Fibroblast of lung (primary cell): ENCODE measurements at regions not wholly inside any gene's neighbourhood (a gene's known extent, or its start where the extent isn't known, plus 50 kb on each side); places are given as distances from the start of the nearest gene placed in this dataset.

Experiments used
- DNase-seq, 2 donors: peaks; one replicate each; pipeline versions ENCODE4 v3.0.0 to v3.0.0-alpha.2; 2010; ENCODE audit warnings: low read depth in 2 of 2
- H2AFZ ChIP-seq: 2 replicates; pipeline ENCODE4 v1.5.1; 2012; ENCODE audit warnings: low read length, control low read depth, inconsistent platforms
- H3K27ac ChIP-seq: 2 replicates; pipeline ENCODE4 v1.5.1; 2011; ENCODE audit warnings: low read length, control low read depth; ENCODE audit not compliant: insufficient read depth
- H3K27me3 ChIP-seq: 2 replicates; pipeline ENCODE4 v1.5.1; 2011; ENCODE audit warnings: mild to moderate bottlenecking, low read length; ENCODE audit not compliant: control insufficient read depth, insufficient read depth
- H3K36me3 ChIP-seq: 2 replicates; pipeline ENCODE4 v1.5.1; 2011; ENCODE audit warnings: low read length; ENCODE audit not compliant: control insufficient read depth, insufficient read depth
- H3K4me1 ChIP-seq: 2 replicates; pipeline ENCODE4 v1.5.1; 2011; ENCODE audit warnings: low read length; ENCODE audit not compliant: control insufficient read depth, insufficient read depth; ENCODE audit errors: extremely low read depth
- H3K4me2 ChIP-seq: 2 replicates; pipeline ENCODE4 v1.5.1; 2011; ENCODE audit warnings: low read length, control low read depth; ENCODE audit not compliant: insufficient read depth; ENCODE audit errors: extremely low read depth
- H3K4me3 ChIP-seq, 4 experiments: fragments of 200-600 bp in 1 of 4; sonication (generic) in 1 of 4; replicated peaks in 1 of 4; 2 replicates each; pipeline ENCODE4 v1.5.1; 2011 to 2016; ENCODE audit warnings: low read length in 4 of 4, low read depth in 3 of 4, mild to moderate bottlenecking in 3 of 4, control low read depth in 2 of 4, inconsistent platforms in 1 of 4, mixed read lengths in 1 of 4; ENCODE audit not compliant: insufficient read depth in 1 of 4; ENCODE audit errors: control extremely low read depth in 1 of 4
- H3K79me2 ChIP-seq: 2 replicates; pipeline ENCODE4 v1.5.1; 2012; ENCODE audit warnings: mild to moderate bottlenecking, low read length, inconsistent platforms; ENCODE audit not compliant: control insufficient read depth, insufficient read depth
- H3K9ac ChIP-seq: 2 replicates; pipeline ENCODE4 v1.5.1; 2011; ENCODE audit warnings: mild to moderate bottlenecking, low read length, control low read depth; ENCODE audit not compliant: insufficient read depth
- H3K9me3 ChIP-seq: 2 replicates; pipeline ENCODE4 v1.5.1; 2012; ENCODE audit warnings: low read depth, low read length; ENCODE audit not compliant: control insufficient read depth, insufficient read depth
- H4K20me1 ChIP-seq: 2 replicates; pipeline ENCODE4 v1.5.1; 2011; ENCODE audit warnings: low read length; ENCODE audit not compliant: control insufficient read depth, insufficient read depth; ENCODE audit errors: extremely low read depth
- EZH2 ChIP-seq: IDR thresholded peaks from 2 replicates; pipeline ENCODE4 v1.5.1; 2012; ENCODE audit warnings: low read length, control low read depth, mild to moderate bottlenecking; ENCODE audit errors: missing control alignments
- TF ChIP-seq, protein P1 (sequence below), 2 donors: IDR thresholded peaks in 1 of 2; conservative IDR thresholded peaks in 1 of 2; 1 replicate in 1 of 2; 2 replicates in 1 of 2; pipeline ENCODE4 v1.5.1; 2011 to 2012; ENCODE audit warnings: low read length in 2 of 2, control low read depth in 1 of 2, inconsistent platforms in 1 of 2, low read depth in 1 of 2, mild to moderate bottlenecking in 1 of 2

- Histone ChIP-seq H3K4me3 (no peak overlapping the region), H3K4me1 (no peaks in the 10 kb centered on the region), H4K20me1 (no peaks in the 10 kb centered on the region), H3K27me3 (no peaks in the 10 kb centered on the region), H3K4me2 (no peak overlapping the region), H3K27ac (no peak overlapping the region), H3K9me3 (no peaks in the 10 kb centered on the region), H3K79me2 (no peaks in the 10 kb centered on the region), H3K36me3 (no peaks in the 10 kb centered on the region), H2AFZ (no peak overlapping the region), H3K9ac (no peak overlapping the region)
- DNase-seq, result no peak
- TF ChIP-seq, protein P1, sequence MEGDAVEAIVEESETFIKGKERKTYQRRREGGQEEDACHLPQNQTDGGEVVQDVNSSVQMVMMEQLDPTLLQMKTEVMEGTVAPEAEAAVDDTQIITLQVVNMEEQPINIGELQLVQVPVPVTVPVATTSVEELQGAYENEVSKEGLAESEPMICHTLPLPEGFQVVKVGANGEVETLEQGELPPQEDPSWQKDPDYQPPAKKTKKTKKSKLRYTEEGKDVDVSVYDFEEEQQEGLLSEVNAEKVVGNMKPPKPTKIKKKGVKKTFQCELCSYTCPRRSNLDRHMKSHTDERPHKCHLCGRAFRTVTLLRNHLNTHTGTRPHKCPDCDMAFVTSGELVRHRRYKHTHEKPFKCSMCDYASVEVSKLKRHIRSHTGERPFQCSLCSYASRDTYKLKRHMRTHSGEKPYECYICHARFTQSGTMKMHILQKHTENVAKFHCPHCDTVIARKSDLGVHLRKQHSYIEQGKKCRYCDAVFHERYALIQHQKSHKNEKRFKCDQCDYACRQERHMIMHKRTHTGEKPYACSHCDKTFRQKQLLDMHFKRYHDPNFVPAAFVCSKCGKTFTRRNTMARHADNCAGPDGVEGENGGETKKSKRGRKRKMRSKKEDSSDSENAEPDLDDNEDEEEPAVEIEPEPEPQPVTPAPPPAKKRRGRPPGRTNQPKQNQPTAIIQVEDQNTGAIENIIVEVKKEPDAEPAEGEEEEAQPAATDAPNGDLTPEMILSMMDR (conservative IDR thresholded peaks at IDR 0.05 in 1 of 2, IDR thresholded peaks at IDR 0.05 in 1 of 2; ENCODE audit: low read depth in 1 of 2, low read length in 2 of 2), result no peak
- TF ChIP-seq EZH2, result no peak
Measured at GRCh38 chr1:30173560-30173959, 549.8 kb downstream of the MATN1 start.

DNA sequence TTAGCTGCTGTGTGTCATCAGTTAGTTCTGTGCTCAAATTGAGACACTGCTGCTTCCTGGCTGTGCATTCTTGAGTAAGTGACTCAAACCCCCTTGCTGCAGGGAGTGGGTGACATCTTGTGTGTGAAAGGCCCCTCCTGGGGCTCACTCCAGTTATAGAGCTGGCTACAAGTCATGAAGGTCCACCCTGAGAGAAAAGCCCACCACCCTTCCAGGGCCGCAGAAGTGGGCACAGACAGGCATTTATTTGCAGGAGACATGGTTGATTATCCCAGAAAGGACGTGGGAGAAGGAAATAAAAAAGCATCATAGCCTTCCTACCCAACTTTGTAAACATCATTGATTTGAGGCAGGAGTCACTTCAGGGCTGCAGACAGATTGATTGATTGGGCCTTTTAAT is 550.6 kb downstream of the MATN1 start:
- no peak for DNase-seq
- TF ChIP-seq EZH2, result no peak
- TF ChIP-seq, protein P1 (conservative IDR thresholded peaks at IDR 0.05 in 1 of 2, IDR thresholded peaks at IDR 0.05 in 1 of 2; ENCODE audit: low read depth in 1 of 2, low read length in 2 of 2), result no peak
- Histone ChIP-seq H3K27ac (no peak overlapping the region), H3K4me1 (no peaks in the 10 kb centered on the region), H3K4me2 (no peak overlapping the region), H4K20me1 (no peaks in the 10 kb centered on the region), H3K9ac (no peak overlapping the region), H3K79me2 (no peaks in the 10 kb centered on the region), H3K9me3 (no peaks in the 10 kb centered on the region), H3K4me3 (no peak overlapping the region), H3K27me3 (no peaks in the 10 kb centered on the region), H2AFZ (no peak overlapping the region), H3K36me3 (no peaks in the 10 kb centered on the region)

DNA sequence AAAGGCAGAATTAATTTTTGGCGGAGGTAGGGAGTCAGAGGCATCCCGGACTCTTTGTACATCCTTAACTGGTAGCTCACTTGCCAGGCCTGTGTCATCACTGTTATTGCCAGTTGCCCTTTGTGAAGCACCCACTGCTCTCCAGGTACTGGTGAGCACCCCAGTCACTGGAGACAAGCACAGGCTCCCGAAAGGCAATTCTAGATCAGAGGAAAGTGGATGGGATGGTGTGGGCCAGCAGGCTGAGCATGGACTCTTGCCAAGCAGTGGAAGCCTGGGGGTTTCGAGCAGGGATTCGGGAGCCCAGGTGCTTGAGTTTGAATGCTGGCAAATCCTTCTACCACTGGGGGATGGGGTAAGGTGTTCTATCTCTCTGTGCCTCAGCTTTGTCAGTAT is 551.1 kb downstream of the MATN1 start:
- no peak for DNase-seq
- no peaks in the 10 kb centered on the region for H4K20me1 ChIP-seq
- H3K27ac ChIP-seq, result no peak overlapping the region

More for the DNA sequence above, 551.1 kb downstream of the MATN1 start:
- H3K4me3 ChIP-seq, result no peak overlapping the region
- no peaks in the 10 kb centered on the region for H3K4me1 ChIP-seq
- H3K27me3 ChIP-seq, result no peaks in the 10 kb centered on the region
- TF ChIP-seq EZH2, result no peak
- TF ChIP-seq, protein P1 (conservative IDR thresholded peaks at IDR 0.05 in 1 of 2, IDR thresholded peaks at IDR 0.05 in 1 of 2; ENCODE audit: low read depth in 1 of 2, low read length in 2 of 2), result no peak
- H3K9ac ChIP-seq, result no peak overlapping the region
- H3K79me2 ChIP-seq, result no peaks in the 10 kb centered on the region
- no peak overlapping the region for H3K4me2 ChIP-seq
- H3K9me3 ChIP-seq, result no peaks in the 10 kb centered on the region
- H3K36me3 ChIP-seq, result no peaks in the 10 kb centered on the region
- no peak overlapping the region for H2AFZ ChIP-seq
